SK-N-SH (cell line): ENCODE measurements at regions not wholly inside any gene's neighbourhood (a gene's known extent, or its start where the extent isn't known, plus 50 kb on each side); places are given as distances from the start of the nearest gene placed in this dataset.

Experiments used
- CTCF ChIA-PET: fragments of 300-600, 350-600 bp; formaldehyde crosslinking; extraction: SDS; loops from one replicate; lab custom pipeline; 2021; lab: Yijun Ruan, JAX
- POLR2A ChIA-PET: fragments of 350-600 bp; sonication (Branson Sonifier 250); formaldehyde crosslinking; extraction: SDS; loops from one replicate; lab custom pipeline; 2020; ENCODE audit warnings: antibody characterized with exemption, inconsistent platforms; lab: Yijun Ruan, JAX
- DNase-seq: peaks from one replicate; pipeline ENCODE4 v3.0.0; 2012
- H2AFZ ChIP-seq: fragments of 200-600 bp; sonication (generic); 2 replicates; pipeline ENCODE4 v1.8.1; 2016; ENCODE audit warnings: antibody characterized with exemption, mild to moderate bottlenecking, low read depth
- H3F3A ChIP-seq: fragments of 200-600 bp; sonication (generic); replicated peaks from 2 replicates; pipeline ENCODE3; 2016; ENCODE audit warnings: antibody characterized with exemption, mild to moderate bottlenecking; ENCODE audit not compliant: insufficient read depth
- H3K27ac ChIP-seq, 2 experiments: fragments of 200-500 bp in 1 of 2; fragments of 200-600 bp in 1 of 2; sonication (Bioruptor generic) in 1 of 2; sonication (generic), shearing (Covaris generic) in 1 of 2; 2 replicates each; pipeline versions ENCODE4 v1.5.1 to v1.6.1; 2014 to 2016; ENCODE audit warnings: low read depth in 2 of 2, inconsistent platforms in 1 of 2, low read length in 1 of 2, mild to moderate bottlenecking in 1 of 2, mixed read lengths in 1 of 2
- H3K27me3 ChIP-seq: fragments of 200-600 bp; sonication (generic), shearing (Covaris generic); 2 replicates; pipeline ENCODE4 v1.6.1; 2016; ENCODE audit warnings: mixed run types; ENCODE audit not compliant: insufficient read depth
- H3K36me3 ChIP-seq, 2 experiments: fragments of 200-500 bp in 1 of 2; fragments of 200-600 bp in 1 of 2; sonication (Bioruptor generic) in 1 of 2; sonication (generic) in 1 of 2; replicated peaks in 1 of 2; 2 replicates each; pipeline versions ENCODE3 to v1.5.1; 2014 to 2016; ENCODE audit warnings: low read length in 1 of 2, mild to moderate bottlenecking in 1 of 2; ENCODE audit not compliant: insufficient read depth in 2 of 2, control insufficient read depth in 1 of 2
- H3K4me1 ChIP-seq, 2 experiments: fragments of 200-500 bp in 1 of 2; fragments of 200-600 bp in 1 of 2; sonication (Bioruptor generic) in 1 of 2; sonication (generic), shearing (Covaris generic) in 1 of 2; 2 replicates each; pipeline versions ENCODE4 v1.5.1 to v1.6.1; 2014 to 2016; ENCODE audit warnings: low read depth in 1 of 2, low read length in 1 of 2, mixed run types in 1 of 2; ENCODE audit not compliant: insufficient read depth in 2 of 2, control insufficient read depth in 1 of 2
- H3K4me2 ChIP-seq: fragments of 200-600 bp; sonication (generic), shearing (Covaris generic); 2 replicates; pipeline ENCODE4 v1.6.1; 2017; ENCODE audit warnings: mixed run types
- H3K4me3 ChIP-seq, 2 experiments: fragments of 200-500 bp in 1 of 2; fragments of 200-600 bp in 1 of 2; sonication (Bioruptor generic) in 1 of 2; sonication (generic), shearing (Covaris generic) in 1 of 2; 2 replicates each; pipeline versions ENCODE4 v1.5.1 to v1.8.1; 2014 to 2016; ENCODE audit warnings: low read depth in 2 of 2, inconsistent platforms in 1 of 2, low read length in 1 of 2, mild to moderate bottlenecking in 1 of 2, mixed read lengths in 1 of 2, moderate library complexity in 1 of 2
- H3K79me2 ChIP-seq: fragments of 200-600 bp; sonication (generic); 2 replicates; pipeline ENCODE4 v1.8.1; 2017; ENCODE audit warnings: mild to moderate bottlenecking; ENCODE audit not compliant: insufficient read depth
- H3K9ac ChIP-seq: fragments of 200-600 bp; sonication (generic); 2 replicates; pipeline ENCODE4 v1.6.1; 2017; ENCODE audit warnings: mixed run types
- H3K9me2 ChIP-seq: fragments of 200-600 bp; sonication (generic); 2 replicates; pipeline ENCODE4 v1.6.1; 2017; ENCODE audit warnings: mixed run types
- H3K9me3 ChIP-seq: fragments of 200-600 bp; sonication (generic); 2 replicates; pipeline ENCODE4 v1.6.1; 2017; ENCODE audit warnings: mixed run types, mild to moderate bottlenecking, moderate library complexity
- H4K20me1 ChIP-seq: fragments of 200-600 bp; sonication (generic); 2 replicates; pipeline ENCODE4 v1.6.1; 2017; ENCODE audit warnings: mild to moderate bottlenecking, mixed run types; ENCODE audit not compliant: insufficient read depth
- CHD2 ChIP-seq: fragments of 150-350 bp; IDR thresholded peaks from 2 replicates; pipeline ENCODE4 v1.6.1; 2018; ENCODE audit warnings: low read length; ENCODE audit not compliant: partially characterized antibody
- EP300 ChIP-seq, 2 experiments: IDR thresholded peaks; 2 replicates each; pipeline versions ENCODE4 v1.4.0 to v1.6.1; 2012; ENCODE audit warnings: borderline replicate concordance in 1 of 2, low read depth in 1 of 2, low read length in 1 of 2
- FOSL2 ChIP-seq: IDR thresholded peaks from 2 replicates; pipeline ENCODE4 v1.4.0; 2012; ENCODE audit warnings: low read depth, mild to moderate bottlenecking, moderate library complexity, borderline replicate concordance
- FOXM1 ChIP-seq: IDR thresholded peaks from 2 replicates; pipeline ENCODE4 v1.4.0; 2012; ENCODE audit warnings: low read depth, mild to moderate bottlenecking
- GATA2 ChIP-seq: sonication (generic); formaldehyde crosslinking; IDR thresholded peaks from 2 replicates; pipeline ENCODE4 v1.5.0; 2020; ENCODE audit warnings: mild to moderate bottlenecking, missing genetic modification reagents
- MXI1 ChIP-seq: IDR thresholded peaks from 2 replicates; pipeline ENCODE4 v1.6.1; 2012; ENCODE audit warnings: mild to moderate bottlenecking, low read depth, low read length, improper control_type of control experiment
- NFIC ChIP-seq: IDR thresholded peaks from 2 replicates; pipeline ENCODE4 v1.4.0; 2012; ENCODE audit warnings: borderline replicate concordance
- NRF1 ChIP-seq: IDR thresholded peaks from 2 replicates; pipeline ENCODE4 v1.6.1; 2012; ENCODE audit warnings: low read depth, mild to moderate bottlenecking, low read length
- PBX3 ChIP-seq: IDR thresholded peaks from 2 replicates; pipeline ENCODE4; 2012
- RAD21 ChIP-seq: IDR thresholded peaks from 2 replicates; pipeline ENCODE4 v1.6.1; 2012; ENCODE audit warnings: mild to moderate bottlenecking, low read length
- RFX5 ChIP-seq: IDR thresholded peaks from 2 replicates; pipeline ENCODE4 v1.6.1; 2012; ENCODE audit warnings: mild to moderate bottlenecking, improper control_type of control experiment, low read length
- RXRA ChIP-seq: IDR thresholded peaks from 2 replicates; pipeline ENCODE4 v1.4.0; 2012; ENCODE audit warnings: low read depth, mild to moderate bottlenecking, borderline replicate concordance
- SIN3A ChIP-seq: IDR thresholded peaks from 2 replicates; pipeline ENCODE4 v1.6.1; 2012; ENCODE audit warnings: low read depth, mild to moderate bottlenecking, low read length, moderate library complexity, borderline replicate concordance
- TAF1 ChIP-seq: IDR thresholded peaks from 2 replicates; pipeline ENCODE4 v1.6.1; 2012; ENCODE audit warnings: low read depth, mild to moderate bottlenecking, low read length, moderate library complexity, borderline replicate concordance
- USF1 ChIP-seq: IDR thresholded peaks from 2 replicates; pipeline ENCODE4 v1.4.0; 2012; ENCODE audit warnings: low read depth, borderline replicate concordance
- USF2 ChIP-seq: fragments of 150-350 bp; IDR thresholded peaks from 2 replicates; pipeline ENCODE4 v1.6.1; 2017; ENCODE audit warnings: antibody characterized with exemption, low read length, low read depth, borderline replicate concordance
- WGBS: methylation state at CpG from one replicate; pipeline ENCODE4 v1.1.6; 2017; ENCODE audit warnings: low lambda C conversion rate; 5-methylcytosine and 5-hydroxymethylcytosine counted together
- TF ChIP-seq, protein P1 (sequence below): IDR thresholded peaks from 2 replicates; pipeline ENCODE4 v1.4.0; 2012; ENCODE audit warnings: low read depth
- TF ChIP-seq, protein P2 (sequence below): fragments of 150-350 bp; IDR thresholded peaks from 2 replicates; pipeline ENCODE4 v1.6.1; 2016; ENCODE audit warnings: mild to moderate bottlenecking, low read depth, low read length
- TF ChIP-seq, protein P3 (sequence below): IDR thresholded peaks from 2 replicates; pipeline ENCODE4 v1.4.0; 2012; ENCODE audit warnings: low read depth, borderline replicate concordance
- TF ChIP-seq, protein P4 (sequence below): IDR thresholded peaks from 2 replicates; pipeline ENCODE4 v1.6.1; 2012; ENCODE audit warnings: mild to moderate bottlenecking, low read depth, low read length, moderate library complexity

- Histone ChIP-seq H3K4me3 (no peak overlapping the region), H3K9me3 (no peaks in the 10 kb centered on the region), H2AFZ (no peak overlapping the region), H3K9ac (no peak overlapping the region), H3F3A (no peaks in the 10 kb centered on the region), H3K4me2 (no peak overlapping the region), H4K20me1 (no peaks in the 10 kb centered on the region), H3K79me2 (no peaks in the 10 kb centered on the region), H3K27me3 (no peaks in the 10 kb centered on the region), H3K27ac (no peak overlapping the region), H3K36me3 (no peaks in the 10 kb centered on the region), H3K4me1 (no peaks in the 10 kb centered on the region; a peak in 1 of 4 replicates), H3K9me2 (no peaks in the 10 kb centered on the region)
- WGBS = 59% methylated on average over 3 of the region's 3 CpGs
- TF ChIP-seq, protein P1, sequence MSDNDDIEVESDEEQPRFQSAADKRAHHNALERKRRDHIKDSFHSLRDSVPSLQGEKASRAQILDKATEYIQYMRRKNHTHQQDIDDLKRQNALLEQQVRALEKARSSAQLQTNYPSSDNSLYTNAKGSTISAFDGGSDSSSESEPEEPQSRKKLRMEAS = no peak
- TF ChIP-seq, protein P2, sequence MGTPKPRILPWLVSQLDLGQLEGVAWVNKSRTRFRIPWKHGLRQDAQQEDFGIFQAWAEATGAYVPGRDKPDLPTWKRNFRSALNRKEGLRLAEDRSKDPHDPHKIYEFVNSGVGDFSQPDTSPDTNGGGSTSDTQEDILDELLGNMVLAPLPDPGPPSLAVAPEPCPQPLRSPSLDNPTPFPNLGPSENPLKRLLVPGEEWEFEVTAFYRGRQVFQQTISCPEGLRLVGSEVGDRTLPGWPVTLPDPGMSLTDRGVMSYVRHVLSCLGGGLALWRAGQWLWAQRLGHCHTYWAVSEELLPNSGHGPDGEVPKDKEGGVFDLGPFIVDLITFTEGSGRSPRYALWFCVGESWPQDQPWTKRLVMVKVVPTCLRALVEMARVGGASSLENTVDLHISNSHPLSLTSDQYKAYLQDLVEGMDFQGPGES = no peak
- TF ChIP-seq EP300 (IDR thresholded peaks at IDR 0.05; ENCODE audit: borderline replicate concordance in 1 of 2, low read depth in 1 of 2, low read length in 1 of 2) (no peak), FOSL2 (no peak), GATA2 (no peak), PBX3 (no peak), USF2 (no peak), NFIC (no peak), MXI1 (no peak), NRF1 (no peak), RAD21 (no peak), CHD2 (no peak), SIN3A (no peak), RXRA (no peak), USF1 (no peak), TAF1 (no peak), FOXM1 (no peak), RFX5 (no peak)
- TF ChIP-seq, protein P3, sequence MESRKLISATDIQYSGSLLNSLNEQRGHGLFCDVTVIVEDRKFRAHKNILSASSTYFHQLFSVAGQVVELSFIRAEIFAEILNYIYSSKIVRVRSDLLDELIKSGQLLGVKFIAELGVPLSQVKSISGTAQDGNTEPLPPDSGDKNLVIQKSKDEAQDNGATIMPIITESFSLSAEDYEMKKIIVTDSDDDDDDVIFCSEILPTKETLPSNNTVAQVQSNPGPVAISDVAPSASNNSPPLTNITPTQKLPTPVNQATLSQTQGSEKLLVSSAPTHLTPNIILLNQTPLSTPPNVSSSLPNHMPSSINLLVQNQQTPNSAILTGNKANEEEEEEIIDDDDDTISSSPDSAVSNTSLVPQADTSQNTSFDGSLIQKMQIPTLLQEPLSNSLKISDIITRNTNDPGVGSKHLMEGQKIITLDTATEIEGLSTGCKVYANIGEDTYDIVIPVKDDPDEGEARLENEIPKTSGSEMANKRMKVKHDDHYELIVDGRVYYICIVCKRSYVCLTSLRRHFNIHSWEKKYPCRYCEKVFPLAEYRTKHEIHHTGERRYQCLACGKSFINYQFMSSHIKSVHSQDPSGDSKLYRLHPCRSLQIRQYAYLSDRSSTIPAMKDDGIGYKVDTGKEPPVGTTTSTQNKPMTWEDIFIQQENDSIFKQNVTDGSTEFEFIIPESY = no peak
- TF ChIP-seq, protein P4, sequence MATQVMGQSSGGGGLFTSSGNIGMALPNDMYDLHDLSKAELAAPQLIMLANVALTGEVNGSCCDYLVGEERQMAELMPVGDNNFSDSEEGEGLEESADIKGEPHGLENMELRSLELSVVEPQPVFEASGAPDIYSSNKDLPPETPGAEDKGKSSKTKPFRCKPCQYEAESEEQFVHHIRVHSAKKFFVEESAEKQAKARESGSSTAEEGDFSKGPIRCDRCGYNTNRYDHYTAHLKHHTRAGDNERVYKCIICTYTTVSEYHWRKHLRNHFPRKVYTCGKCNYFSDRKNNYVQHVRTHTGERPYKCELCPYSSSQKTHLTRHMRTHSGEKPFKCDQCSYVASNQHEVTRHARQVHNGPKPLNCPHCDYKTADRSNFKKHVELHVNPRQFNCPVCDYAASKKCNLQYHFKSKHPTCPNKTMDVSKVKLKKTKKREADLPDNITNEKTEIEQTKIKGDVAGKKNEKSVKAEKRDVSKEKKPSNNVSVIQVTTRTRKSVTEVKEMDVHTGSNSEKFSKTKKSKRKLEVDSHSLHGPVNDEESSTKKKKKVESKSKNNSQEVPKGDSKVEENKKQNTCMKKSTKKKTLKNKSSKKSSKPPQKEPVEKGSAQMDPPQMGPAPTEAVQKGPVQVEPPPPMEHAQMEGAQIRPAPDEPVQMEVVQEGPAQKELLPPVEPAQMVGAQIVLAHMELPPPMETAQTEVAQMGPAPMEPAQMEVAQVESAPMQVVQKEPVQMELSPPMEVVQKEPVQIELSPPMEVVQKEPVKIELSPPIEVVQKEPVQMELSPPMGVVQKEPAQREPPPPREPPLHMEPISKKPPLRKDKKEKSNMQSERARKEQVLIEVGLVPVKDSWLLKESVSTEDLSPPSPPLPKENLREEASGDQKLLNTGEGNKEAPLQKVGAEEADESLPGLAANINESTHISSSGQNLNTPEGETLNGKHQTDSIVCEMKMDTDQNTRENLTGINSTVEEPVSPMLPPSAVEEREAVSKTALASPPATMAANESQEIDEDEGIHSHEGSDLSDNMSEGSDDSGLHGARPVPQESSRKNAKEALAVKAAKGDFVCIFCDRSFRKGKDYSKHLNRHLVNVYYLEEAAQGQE = no peak
- ChIA-PET POLR2A (no interaction called here), CTCF (interaction anchor here (0.9 kb wide), 1 partner anchor 41 kb away, joined by 3 read pairs; no protein-coding TSS in a partner anchor)
- DNase-seq = no peak
These were observed 247.9 kb upstream of the PCDH15 start for GRCh38 chr10:55048830-55049498.
